ENCODE measurements at regions not wholly inside any gene's neighbourhood (a gene's known extent, or its start where the extent isn't known, plus 50 kb on each side); places are given as distances from the start of the nearest gene placed in this dataset.

- TF ChIP-seq TAF1 (IDR thresholded peaks at IDR 0.05; ENCODE audit: borderline replicate concordance, low read depth, low read length): no peak
- TF ChIP-seq POLR2A (IDR thresholded peaks at IDR 0.05; ENCODE audit: low read depth, low read length): no peak
- TF ChIP-seq POLR2AphosphoS5 (IDR thresholded peaks at IDR 0.05; ENCODE audit: low read depth, low read length): no peak
These were observed 142.1 kb downstream of the CXCL12 start for GRCh38 chr10:44242826-44243225.

Data from GM12892 (cell line).